Fibroblast of skin of left quadriceps (primary cell): ENCODE measurements at regions not wholly inside any gene's neighbourhood (a gene's known extent, or its start where the extent isn't known, plus 50 kb on each side); places are given as distances from the start of the nearest gene placed in this dataset.
"Not testable (repeated sequence)": the region's sequence is repeated elsewhere in the genome, so short reads cannot be mapped to it uniquely, and the experiment has no call there.

ENCODE experiments used
- DNase-seq, 2 experiments: peaks; one replicate each; pipeline ENCODE4 v3.0.0-alpha.2; 2013; ENCODE audit warnings: low read depth in 2 of 2

- no peak for DNase-seq
Observed at GRCh38 chrX:74180716-74181115, 123.3 kb upstream of the ZCCHC13 start.

DNA sequence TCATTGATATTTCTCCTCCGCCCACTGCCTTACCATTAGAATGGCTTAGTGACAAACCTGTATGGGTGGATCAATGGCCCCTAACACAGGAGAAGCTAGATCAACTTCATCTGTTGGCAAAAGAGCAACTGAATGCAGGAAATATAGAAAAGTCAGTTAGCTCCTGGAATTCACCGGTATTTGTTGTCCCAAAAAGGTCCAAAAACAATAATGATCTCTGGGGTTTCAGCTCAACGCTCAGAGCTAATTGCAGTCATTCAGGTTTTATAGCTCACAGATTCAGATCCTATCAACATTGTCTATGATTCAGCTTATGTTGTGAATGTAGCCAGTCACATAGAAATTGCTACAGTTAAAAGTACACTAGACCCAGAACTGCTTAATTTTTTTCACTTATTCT, 124.0 kb upstream of the ZCCHC13 start:
- no peak for DNase-seq

DNA sequence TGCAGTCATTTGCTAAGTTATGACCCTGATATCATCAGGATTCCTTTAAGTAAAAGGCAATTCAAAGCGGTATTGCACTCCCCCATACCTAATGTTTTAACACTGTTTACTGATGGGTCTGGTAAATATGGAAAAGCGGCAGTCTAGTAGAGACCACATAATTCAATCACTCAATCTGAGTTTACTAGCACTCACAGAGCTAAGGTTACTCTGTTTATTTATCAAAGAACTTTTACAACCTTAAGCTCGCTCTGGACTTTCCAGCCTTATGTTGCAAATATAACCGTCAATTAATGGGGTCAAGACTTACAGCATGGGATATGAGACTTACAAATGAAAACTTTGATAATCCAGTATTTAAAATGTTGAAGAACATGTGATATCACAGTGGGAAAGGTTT, 124.5 kb upstream of the ZCCHC13 start:
- DNase-seq, result no peak

DNA sequence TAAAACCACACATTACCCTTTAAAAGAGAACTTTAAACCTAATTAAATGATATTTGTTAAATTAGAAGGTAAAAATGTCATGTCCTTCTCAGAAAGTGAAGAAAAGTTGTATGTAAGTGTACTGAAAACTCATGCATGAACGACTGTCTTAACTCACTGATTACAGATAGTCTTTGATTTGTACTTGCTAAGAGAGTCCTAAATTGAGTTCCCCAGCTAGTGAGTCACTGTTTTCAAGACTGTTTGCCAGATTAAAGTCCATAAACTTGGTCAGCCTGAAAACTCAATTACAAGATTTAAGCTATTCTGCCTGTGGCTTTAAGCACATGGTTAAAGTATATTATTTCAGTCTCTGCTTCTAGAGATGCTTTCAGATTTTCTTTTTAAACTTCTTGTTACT, 124.9 kb upstream of the ZCCHC13 start:
- peak; percentile 9 to 14 for DNase-seq

GRCh38 chrX:74178536-74178935, 125.4 kb upstream of the ZCCHC13 start:
- DNase-seq, result no peak

DNA sequence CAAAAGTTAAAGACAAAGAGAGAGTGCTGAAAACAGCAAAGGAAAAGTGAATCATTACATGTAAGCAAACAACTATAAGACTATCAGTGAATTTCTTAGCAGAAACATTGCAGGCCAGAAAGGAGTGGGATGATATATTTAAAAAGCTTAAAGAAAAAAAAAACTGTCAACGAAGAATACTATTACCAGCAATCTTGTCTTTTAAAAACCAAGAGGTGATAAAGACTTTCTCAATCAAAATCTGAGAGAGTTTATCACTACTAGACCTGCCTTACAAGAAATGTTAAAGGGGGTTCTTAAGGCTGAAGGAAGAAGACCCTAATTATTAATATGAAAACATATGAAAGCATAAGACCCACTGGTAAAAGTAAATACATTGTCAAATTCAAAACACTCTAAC, 132.5 kb upstream of the ZCCHC13 start:
- DNase-seq, result no peak

DNA sequence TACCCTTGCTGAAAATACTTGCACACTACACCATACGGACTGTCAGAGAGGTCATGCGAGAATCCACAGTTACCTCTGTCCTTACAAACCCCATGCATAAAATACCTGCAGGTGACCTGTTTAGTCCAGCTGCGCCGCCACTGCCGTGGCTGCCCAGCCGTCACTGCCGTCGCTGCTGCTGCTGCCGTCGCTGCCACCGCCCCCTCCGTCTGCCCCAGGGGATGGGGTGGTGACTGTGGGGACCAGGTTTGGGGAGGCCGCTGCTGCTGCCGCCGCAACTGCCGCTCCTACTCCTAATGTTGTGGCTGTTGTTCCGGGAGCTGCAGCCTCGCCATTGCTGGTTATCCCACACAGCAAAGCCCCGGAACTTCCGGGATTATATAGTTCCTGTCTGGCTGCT, 141.8 kb upstream of the ZCCHC13 start:
- DNase-seq, result no peak

DNA sequence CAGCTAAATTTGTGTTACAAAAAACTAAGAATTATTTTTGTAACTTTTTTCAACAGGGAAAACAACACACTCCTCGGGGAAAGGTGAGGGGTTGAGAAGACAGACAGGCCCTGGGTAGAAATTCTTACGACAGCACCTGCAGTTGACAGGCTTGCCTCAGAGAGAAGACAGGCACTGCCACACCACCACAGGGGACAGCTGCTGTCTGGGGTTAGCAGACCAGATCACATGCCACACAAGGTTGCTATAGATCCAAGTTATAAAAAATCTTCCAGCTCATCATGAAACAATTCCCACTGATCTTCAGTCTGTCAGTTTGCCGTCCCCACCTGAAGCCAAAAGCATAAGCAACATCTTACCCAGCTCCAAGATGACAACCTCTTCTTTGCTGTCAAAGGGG, 143.2 kb upstream of the ZCCHC13 start:
- DNase-seq, result no peak

DNA sequence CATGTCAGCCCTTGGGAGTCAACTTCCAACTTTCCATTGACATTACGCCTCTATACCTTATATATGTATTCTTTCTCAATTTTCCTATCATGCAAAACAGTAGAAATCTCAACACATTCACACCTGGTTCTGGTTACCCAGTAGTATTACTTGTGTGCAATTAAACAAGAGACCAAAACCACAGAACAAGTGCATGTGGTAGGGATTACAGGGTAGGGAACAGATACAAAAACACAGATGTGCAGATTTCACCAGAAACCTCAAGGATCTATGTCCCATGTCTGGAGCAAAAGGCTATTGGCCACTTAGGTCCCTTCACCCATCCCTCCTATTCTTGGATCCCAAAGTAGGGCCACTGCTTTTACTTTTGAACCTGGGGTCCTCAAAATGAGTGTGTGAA, 143.6 kb upstream of the ZCCHC13 start:
- no peak for DNase-seq

DNA sequence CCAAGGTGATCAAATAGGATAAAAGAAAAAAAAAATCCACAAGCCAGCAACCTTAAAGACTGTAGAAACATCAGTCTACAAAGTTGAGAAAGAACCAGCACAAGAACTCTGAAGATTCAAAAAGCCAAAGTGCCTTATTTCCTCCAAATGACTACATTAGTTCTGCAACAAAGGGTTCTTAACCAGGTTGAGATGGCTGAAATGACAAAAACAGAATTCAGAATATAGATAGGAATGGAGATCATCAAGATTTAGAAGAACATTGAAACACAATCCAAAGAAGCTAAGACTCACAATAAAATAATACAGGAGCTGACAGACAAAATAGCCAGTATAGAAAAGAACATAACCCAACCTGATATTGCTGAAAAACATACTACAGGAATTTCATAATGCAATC, 156.5 kb upstream of the ZCCHC13 start:
- no peak for DNase-seq

GRCh38 chrX:74138943-74139342, 165.0 kb upstream of the ZCCHC13 start:
- DNase-seq, result no peak

DNA sequence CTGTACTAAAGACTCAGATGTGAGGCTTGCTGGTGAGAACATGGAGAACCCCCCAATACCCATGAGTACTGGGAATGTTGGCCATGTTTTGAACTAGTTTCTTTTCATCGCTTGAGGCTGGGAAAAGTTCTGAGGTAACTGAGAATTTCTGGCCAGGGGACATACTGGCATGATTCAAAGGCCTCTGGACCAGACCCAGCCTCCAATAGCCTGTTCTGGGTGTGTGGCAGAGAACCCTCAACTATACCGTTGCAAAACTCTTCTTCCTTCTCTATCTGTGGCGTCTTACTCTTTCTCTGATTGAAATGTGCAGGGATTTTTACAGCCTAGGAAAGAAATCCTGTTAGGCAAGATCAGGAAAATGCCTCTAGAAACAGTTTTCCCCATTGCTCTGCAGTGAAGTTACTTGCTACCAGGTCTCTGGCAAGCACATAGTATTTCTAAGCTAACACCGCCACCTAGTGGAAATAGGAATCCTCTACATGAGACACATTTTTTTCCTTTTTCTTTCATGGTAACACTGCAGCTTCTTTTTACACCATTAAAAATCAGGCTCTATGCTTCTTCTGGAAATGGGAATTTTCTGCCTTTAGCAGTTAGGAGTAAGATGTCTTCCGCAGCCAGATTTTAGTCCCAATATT, 170.7 kb upstream of the ZCCHC13 start:
- peak; percentile 26 for DNase-seq

GRCh38 chrX:74132280-74132679, 171.7 kb upstream of the ZCCHC13 start:
- DNase-seq, result no peak

- no peak for DNase-seq
Observed at GRCh38 chrX:74119016-74119910, 184.7 kb upstream of the ZCCHC13 start.

DNA sequence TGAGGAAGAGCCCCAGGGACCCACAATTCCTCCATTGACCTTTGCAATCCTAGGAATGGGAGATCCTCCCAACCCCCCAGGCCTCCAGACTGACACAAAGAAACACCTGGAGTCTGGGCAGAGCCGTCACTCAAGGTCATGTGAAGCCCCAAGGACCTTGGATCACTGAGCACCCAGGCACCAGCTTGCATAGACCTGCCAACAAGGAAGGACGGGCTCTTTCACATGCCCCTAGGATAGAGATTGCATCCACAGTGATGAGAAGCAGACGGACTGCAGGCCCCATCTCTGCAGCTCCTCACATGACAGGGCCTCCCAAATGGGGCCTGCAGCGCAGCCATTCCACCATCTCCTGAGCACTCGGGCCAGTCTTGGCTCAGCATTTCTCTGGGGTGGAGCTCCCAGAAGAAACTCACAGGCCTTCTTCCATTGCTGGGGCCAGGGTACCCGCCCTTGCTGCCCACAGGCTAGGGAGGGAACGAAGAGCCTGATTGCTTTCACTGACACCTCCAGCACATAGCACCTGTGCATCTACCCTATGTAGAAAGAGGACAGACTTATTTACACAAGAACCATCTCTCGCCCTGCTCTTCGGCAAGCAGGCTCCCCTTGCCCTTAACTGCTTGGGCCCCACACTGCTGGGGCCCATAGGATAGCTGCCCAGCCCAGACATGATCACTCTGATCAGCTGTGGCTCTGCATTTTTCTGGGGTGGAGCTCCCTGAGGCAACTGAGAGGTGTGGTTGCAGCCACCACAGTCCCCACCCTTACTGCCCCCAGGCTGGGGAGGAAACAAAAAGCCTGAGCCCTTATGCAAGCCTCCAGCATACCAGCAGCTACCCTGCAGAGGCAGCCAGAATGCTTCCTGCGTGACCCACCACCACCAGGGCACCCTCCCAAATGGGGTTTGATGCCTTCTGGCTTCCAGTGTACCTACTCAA, 185.7 kb upstream of the ZCCHC13 start:
- DNase-seq, result no peak

GRCh38 chrX:74111245-74111644, 192.7 kb upstream of the ZCCHC13 start:
- DNase-seq, result no peak

DNA sequence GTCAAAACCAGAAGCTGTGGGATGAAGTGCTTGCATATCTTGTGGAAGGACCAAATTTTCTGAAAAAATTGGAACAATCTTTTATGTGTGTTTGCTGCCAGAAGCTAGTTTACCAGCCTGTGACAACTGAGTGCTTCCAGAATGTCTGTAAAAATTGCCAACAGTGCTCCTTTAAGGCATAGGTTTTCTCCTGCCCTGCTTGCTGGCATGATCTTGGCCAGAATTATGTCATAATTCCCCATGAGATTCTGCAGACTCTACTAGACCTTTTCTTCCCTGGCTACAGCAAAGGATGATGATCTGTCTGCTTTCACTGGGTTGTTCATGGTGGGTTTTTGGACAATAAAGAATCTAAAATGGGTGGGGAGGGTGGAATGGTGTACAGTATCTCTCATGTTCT, 196.3 kb upstream of the ZCCHC13 start:
- no peak for DNase-seq

- DNase-seq, result no peak
Observed at GRCh38 chrX:74104356-74105015, 199.5 kb upstream of the ZCCHC13 start.

DNA sequence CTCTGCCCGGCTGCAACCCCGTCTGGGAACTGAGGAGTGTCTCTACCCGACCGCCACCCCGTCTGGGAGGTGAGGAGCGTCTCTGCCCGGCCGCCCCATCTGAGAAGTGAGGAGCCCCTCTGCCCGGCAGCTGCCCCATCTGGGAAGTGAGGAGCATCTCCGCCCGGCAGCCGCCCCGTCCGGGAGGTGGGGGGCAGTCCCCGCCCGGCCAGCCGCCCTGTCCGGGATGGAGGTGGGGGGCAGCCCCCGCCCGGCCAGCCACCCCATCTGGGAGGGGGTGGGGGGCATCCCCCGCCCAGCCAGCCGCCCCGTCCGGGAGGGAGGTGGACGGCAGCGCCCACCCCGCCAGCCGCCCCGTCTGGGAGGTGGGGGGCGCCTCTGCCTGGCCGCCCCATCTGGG, 205.6 kb upstream of the ZCCHC13 start:
- DNase-seq, result not testable (repeated sequence)

GRCh38 chrX:74090049-74090448, 213.9 kb upstream of the ZCCHC13 start:
- no peak for DNase-seq

DNA sequence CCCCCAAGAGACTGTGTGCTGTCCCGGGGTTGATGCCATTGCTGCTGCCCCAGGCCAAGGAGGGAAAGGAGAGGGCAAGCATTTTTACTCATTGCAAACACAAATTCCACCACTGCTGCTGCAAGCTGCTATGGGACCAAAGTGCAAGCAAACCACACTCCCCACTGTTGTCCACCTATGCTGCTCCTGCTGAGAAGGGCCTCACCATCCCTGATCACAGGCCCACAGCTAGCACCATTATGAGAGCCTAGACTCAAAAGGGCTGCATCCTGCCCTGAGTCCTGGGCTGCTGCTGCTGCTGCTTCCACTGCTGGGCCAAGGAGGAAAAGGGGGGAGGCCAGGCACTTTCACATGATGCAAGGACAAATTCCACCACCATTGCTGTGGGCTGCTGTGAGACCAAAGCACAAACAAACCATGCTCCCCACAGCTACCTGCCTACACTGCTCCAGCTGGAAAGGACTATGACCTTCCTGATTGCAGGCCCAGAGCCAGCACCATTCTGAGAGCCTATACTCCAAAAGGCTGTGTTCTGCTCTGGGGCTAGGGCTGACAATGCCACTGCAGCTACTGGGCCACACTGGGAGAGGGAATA, 218.2 kb upstream of the ZCCHC13 start:
- no peak for DNase-seq
